Right renal cortex interstitium (tissue), 3 donors: ENCODE measurements at regions not wholly inside any gene's neighbourhood (a gene's known extent, or its start where the extent isn't known, plus 50 kb on each side); places are given as distances from the start of the nearest gene placed in this dataset.

Experiments
- DNase-seq, 3 donors: peaks; one replicate each; pipeline ENCODE4 v3.0.0-alpha.2; 2013; ENCODE audit warnings: low read depth in 3 of 3, low spot score in 2 of 3

GRCh38 chr5:66454186-66455078 lies 141.8 kb upstream of the MAST4 start:
- DNase-seq, result no peak

- DNase-seq, result no peak
Measured at GRCh38 chr5:66459728-66460127, 136.5 kb upstream of the MAST4 start.

GRCh38 chr5:66467564-66467963 lies 128.6 kb upstream of the MAST4 start:
- no peak for DNase-seq

GRCh38 chr5:66469684-66470083 lies 126.5 kb upstream of the MAST4 start:
- DNase-seq, result no peak

GRCh38 chr5:66472010-66472409 lies 124.2 kb upstream of the MAST4 start:
- DNase-seq, result no peak

GRCh38 chr5:66475731-66476130 lies 120.5 kb upstream of the MAST4 start:
- no peak for DNase-seq

GRCh38 chr5:66477596-66477995 lies 118.6 kb upstream of the MAST4 start:
- DNase-seq, result no peak

- DNase-seq, result no peak
Measured at GRCh38 chr5:66494437-66494836, 101.8 kb upstream of the MAST4 start.

GRCh38 chr5:66498791-66499207 lies 97.4 kb upstream of the MAST4 start:
- no peak for DNase-seq

- DNase-seq, result no peak
Measured at GRCh38 chr5:66503203-66503789, 92.9 kb upstream of the MAST4 start.

- no peak for DNase-seq
Measured at GRCh38 chr5:66507106-66507505, 89.1 kb upstream of the MAST4 start.

- no peak for DNase-seq
Measured at GRCh38 chr5:66511491-66511890, 84.7 kb upstream of the MAST4 start.

- DNase-seq, result no peak
Measured at GRCh38 chr5:66513130-66513529, 83.1 kb upstream of the MAST4 start.

GRCh38 chr5:66515209-66515608 lies 81.0 kb upstream of the MAST4 start:
- DNase-seq, result no peak

- no peak for DNase-seq
Measured at GRCh38 chr5:66516550-66516949, 79.6 kb upstream of the MAST4 start.

- DNase-seq, result no peak
Measured at GRCh38 chr5:66517351-66517750, 78.8 kb upstream of the MAST4 start.

GRCh38 chr5:66518052-66518451 lies 78.1 kb upstream of the MAST4 start:
- no peak for DNase-seq

GRCh38 chr5:66518753-66519152 lies 77.4 kb upstream of the MAST4 start:
- DNase-seq, result no peak

GRCh38 chr5:66519626-66520025 lies 76.6 kb upstream of the MAST4 start:
- DNase-seq, result no peak

GRCh38 chr5:66520854-66521253 lies 75.3 kb upstream of the MAST4 start:
- DNase-seq, result no peak

GRCh38 chr5:66527478-66528035 lies 68.6 kb upstream of the MAST4 start:
- no peak for DNase-seq

GRCh38 chr5:66529182-66529581 lies 67.0 kb upstream of the MAST4 start:
- no peak for DNase-seq
